OCI-LY1 (cell line): ENCODE measurements at regions not wholly inside any gene's neighbourhood (a gene's known extent, or its start where the extent isn't known, plus 50 kb on each side); places are given as distances from the start of the nearest gene placed in this dataset.

Experiments
- H2AFZ ChIP-seq: fragments of 200-600 bp; sonication (generic), shearing (Covaris generic); 2 replicates; pipeline ENCODE4 v1.6.0; 2014; ENCODE audit warnings: antibody characterized with exemption, mild to moderate bottlenecking, low read length
- H3F3A ChIP-seq: fragments of 200-600 bp; sonication (generic), shearing (Covaris generic); 2 replicates; pipeline ENCODE4 v1.6.0; 2014; ENCODE audit warnings: mild to moderate bottlenecking, antibody characterized with exemption, low read length, moderate library complexity; ENCODE audit not compliant: insufficient read depth
- H3K27ac ChIP-seq: fragments of 200-600 bp; sonication (generic); 2 replicates; pipeline ENCODE4 v1.5.1; 2014; ENCODE audit warnings: low read length, mixed run types, mild to moderate bottlenecking, low read depth; ENCODE audit not compliant: poor library complexity, severe bottlenecking
- H3K27me3 ChIP-seq: fragments of 200-600 bp; sonication (generic); 2 replicates; pipeline ENCODE4 v1.6.0; 2014; ENCODE audit warnings: antibody characterized with exemption, mild to moderate bottlenecking, low read length, moderate library complexity; ENCODE audit not compliant: insufficient read depth
- H3K36me3 ChIP-seq: fragments of 200-600 bp; sonication (generic); 2 replicates; pipeline ENCODE4 v1.6.1; 2014; ENCODE audit warnings: mild to moderate bottlenecking, antibody characterized with exemption, low read length, moderate library complexity, mixed read lengths; ENCODE audit not compliant: insufficient read depth
- H3K4me1 ChIP-seq: fragments of 200-600 bp; sonication (generic); 2 replicates; pipeline ENCODE4 v1.5.1; 2014; ENCODE audit warnings: mild to moderate bottlenecking, low read length, moderate library complexity; ENCODE audit not compliant: insufficient read depth, severe bottlenecking
- H3K4me2 ChIP-seq: fragments of 200-600 bp; sonication (generic), shearing (Covaris generic); 2 replicates; pipeline ENCODE4 v1.6.1; 2014; ENCODE audit warnings: low read length
- H3K4me3 ChIP-seq: fragments of 200-600 bp; sonication (generic); 2 replicates; pipeline ENCODE4 v1.5.1; 2014; ENCODE audit warnings: low read length, low read depth, mild to moderate bottlenecking, mixed read lengths; ENCODE audit not compliant: poor library complexity, severe bottlenecking
- H3K79me2 ChIP-seq: fragments of 200-600 bp; shearing (Covaris generic); 2 replicates; pipeline ENCODE4 v1.6.1; 2016; ENCODE audit warnings: mixed run types, low read length, mixed read lengths; ENCODE audit not compliant: insufficient read depth
- H3K9ac ChIP-seq: fragments of 200-600 bp; sonication (generic), shearing (Covaris generic); 2 replicates; pipeline ENCODE4 v1.6.1; 2014; ENCODE audit warnings: mild to moderate bottlenecking, low read length, mixed read lengths
- H3K9me2 ChIP-seq: fragments of 200-600 bp; sonication (generic), shearing (Covaris generic); 2 replicates; pipeline ENCODE4 v1.6.1; 2014; ENCODE audit warnings: low read depth, mild to moderate bottlenecking, low read length, mixed read lengths
- H3K9me3 ChIP-seq: fragments of 200-600 bp; shearing (Covaris generic); 2 replicates; pipeline ENCODE4 v1.6.1; 2014; ENCODE audit warnings: low read length, mixed read lengths
- H4K20me1 ChIP-seq: fragments of 200-600 bp; sonication (generic), shearing (Covaris generic); 2 replicates; pipeline ENCODE4 v1.6.0; 2016; ENCODE audit warnings: mild to moderate bottlenecking, low read length; ENCODE audit not compliant: insufficient read depth
- EZH2 ChIP-seq: fragments of 200-600 bp; sonication (generic), shearing (Covaris generic); IDR thresholded peaks from 2 replicates; pipeline ENCODE4 v1.8.0; 2017; ENCODE audit warnings: borderline replicate concordance, mixed run types, mild to moderate bottlenecking, antibody characterized with exemption, low read length, moderate library complexity, mixed read lengths
- TF ChIP-seq, protein P1 (sequence below): fragments of 200-600 bp; sonication (generic), shearing (Covaris generic); IDR thresholded peaks from 2 replicates; pipeline ENCODE4 v1.5.1; 2017; ENCODE audit warnings: mild to moderate bottlenecking, antibody characterized with exemption, low read length, moderate library complexity, mixed read lengths

DNA sequence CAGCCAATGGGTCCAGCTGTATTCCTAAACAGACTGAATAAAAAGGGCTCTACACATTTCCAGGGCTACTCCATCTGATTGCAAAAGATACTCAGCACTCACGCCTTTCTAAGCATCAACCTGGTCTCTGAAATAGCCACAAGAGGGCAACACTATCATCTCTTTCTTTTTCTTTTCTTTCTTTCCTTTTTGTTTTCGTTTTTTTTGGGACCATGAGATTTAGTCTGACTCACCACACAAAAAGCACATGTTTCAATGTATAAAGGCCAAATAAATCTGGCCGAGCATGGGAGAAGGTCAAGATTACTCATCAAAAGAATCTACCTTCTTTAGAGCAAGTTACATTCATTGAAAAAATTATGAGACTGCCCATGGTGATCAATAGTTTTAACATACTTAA, 805.6 kb upstream of the ARGLU1 start:
- Histone ChIP-seq H3K27ac (no peak overlapping the region), H3K4me2 (no peak overlapping the region), H2AFZ (no peak overlapping the region)

DNA sequence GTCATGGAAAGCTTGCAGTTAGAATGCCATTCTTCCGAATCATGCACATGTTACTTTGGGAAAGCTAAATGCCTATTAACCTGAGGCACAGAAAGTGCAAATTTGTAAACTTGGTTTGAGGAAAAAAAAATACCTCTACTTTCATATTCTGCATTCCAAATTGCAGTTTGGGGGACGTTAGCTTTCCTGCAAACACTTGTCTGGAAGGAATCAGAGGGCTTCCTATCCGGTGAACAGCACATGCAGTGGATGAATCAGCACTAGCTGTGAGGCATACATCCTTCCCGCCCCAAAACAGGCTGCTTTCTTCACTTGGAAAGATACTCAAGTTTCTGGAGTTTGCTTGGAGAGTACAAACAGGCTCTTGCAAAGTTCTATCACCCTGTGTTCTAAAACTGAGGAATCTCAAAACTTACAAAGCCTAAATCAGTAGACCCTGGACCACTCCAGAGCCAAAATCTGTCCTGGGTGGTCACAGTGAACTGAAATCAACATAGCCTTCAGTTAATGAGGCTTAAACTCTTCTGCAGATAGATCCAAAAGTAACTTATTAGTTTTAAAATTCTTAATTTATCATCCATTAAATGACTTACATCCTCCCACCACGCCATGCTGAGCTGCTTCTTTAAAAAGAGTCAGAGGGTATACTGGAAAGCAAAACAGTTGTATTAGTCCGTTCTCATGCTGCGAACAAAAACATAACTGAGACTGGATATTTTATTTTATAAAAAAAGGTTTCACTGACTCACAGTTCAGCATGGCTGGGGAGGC, 802.3 kb upstream of the ARGLU1 start:
- Histone ChIP-seq H3K4me2 (no peak overlapping the region), H2AFZ (no peak overlapping the region), H3F3A (no peaks in the 10 kb centered on the region), H3K9me2 (no peaks in the 10 kb centered on the region), H3K79me2 (no peaks in the 10 kb centered on the region), H4K20me1 (no peaks in the 10 kb centered on the region), H3K4me1 (no peaks in the 10 kb centered on the region), H3K36me3 (no peaks in the 10 kb centered on the region), H3K4me3 (no peak overlapping the region), H3K9me3 (no peaks in the 10 kb centered on the region), H3K9ac (no peak overlapping the region), H3K27ac (no peak overlapping the region), H3K27me3 (no peaks in the 10 kb centered on the region; the same call in 1 of the 2 replicates)
- TF ChIP-seq, protein P1, sequence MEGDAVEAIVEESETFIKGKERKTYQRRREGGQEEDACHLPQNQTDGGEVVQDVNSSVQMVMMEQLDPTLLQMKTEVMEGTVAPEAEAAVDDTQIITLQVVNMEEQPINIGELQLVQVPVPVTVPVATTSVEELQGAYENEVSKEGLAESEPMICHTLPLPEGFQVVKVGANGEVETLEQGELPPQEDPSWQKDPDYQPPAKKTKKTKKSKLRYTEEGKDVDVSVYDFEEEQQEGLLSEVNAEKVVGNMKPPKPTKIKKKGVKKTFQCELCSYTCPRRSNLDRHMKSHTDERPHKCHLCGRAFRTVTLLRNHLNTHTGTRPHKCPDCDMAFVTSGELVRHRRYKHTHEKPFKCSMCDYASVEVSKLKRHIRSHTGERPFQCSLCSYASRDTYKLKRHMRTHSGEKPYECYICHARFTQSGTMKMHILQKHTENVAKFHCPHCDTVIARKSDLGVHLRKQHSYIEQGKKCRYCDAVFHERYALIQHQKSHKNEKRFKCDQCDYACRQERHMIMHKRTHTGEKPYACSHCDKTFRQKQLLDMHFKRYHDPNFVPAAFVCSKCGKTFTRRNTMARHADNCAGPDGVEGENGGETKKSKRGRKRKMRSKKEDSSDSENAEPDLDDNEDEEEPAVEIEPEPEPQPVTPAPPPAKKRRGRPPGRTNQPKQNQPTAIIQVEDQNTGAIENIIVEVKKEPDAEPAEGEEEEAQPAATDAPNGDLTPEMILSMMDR, result no peak
- TF ChIP-seq EZH2, result no peak

More for the DNA sequence above, 805.6 kb upstream of the ARGLU1 start:
- Histone ChIP-seq H4K20me1 (no peaks in the 10 kb centered on the region), H3K9me3 (no peaks in the 10 kb centered on the region), H3F3A (no peaks in the 10 kb centered on the region), H3K36me3 (no peaks in the 10 kb centered on the region), H3K27me3 (no peaks in the 10 kb centered on the region; the same call in 1 of the 2 replicates), H3K4me1 (no peaks in the 10 kb centered on the region), H3K79me2 (no peaks in the 10 kb centered on the region), H3K9me2 (no peaks in the 10 kb centered on the region), H3K4me3 (no peak overlapping the region), H3K9ac (no peak overlapping the region)
- TF ChIP-seq, protein P1, result peak; percentile 50
- TF ChIP-seq EZH2, result no peak

DNA sequence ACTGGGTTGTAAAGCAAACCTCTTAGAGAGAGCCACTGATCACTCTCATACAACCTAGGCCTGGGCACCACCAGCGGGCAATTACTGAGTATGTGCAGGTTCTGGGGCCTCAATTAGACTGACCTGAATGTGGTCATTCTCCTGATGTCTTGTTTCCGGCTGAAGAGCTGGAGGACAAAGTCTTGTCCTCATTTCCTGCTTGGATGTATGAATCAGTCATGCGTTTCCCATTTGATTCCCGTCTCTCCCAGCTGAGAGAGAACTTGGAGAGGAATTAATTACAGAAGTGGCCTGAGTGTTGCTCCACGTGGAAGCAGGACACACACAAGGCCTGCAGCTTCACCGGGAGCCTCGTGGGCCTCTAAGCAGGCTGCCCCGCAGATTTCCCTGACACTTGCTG, 799.3 kb upstream of the ARGLU1 start:
- Histone ChIP-seq H3K79me2 (no peaks in the 10 kb centered on the region), H2AFZ (no peak overlapping the region), H3K4me2 (no peak overlapping the region)

More for the DNA sequence above, 799.3 kb upstream of the ARGLU1 start:
- no peaks in the 10 kb centered on the region for H3K9me2 ChIP-seq
- H4K20me1 ChIP-seq, result no peaks in the 10 kb centered on the region
- H3K27me3 ChIP-seq, result no peaks in the 10 kb centered on the region
- H3K9ac ChIP-seq, result no peak overlapping the region
- H3F3A ChIP-seq, result no peaks in the 10 kb centered on the region
- no peak for TF ChIP-seq EZH2
- TF ChIP-seq, protein P1, result no peak
- no peak overlapping the region for H3K4me3 ChIP-seq
- H3K4me1 ChIP-seq, result no peaks in the 10 kb centered on the region
- no peaks in the 10 kb centered on the region for H3K36me3 ChIP-seq
- H3K27ac ChIP-seq, result no peak overlapping the region
- H3K9me3 ChIP-seq, result no peaks in the 10 kb centered on the region
